Mammary epithelial cell (primary cell): ENCODE measurements at regions not wholly inside any gene's neighbourhood (a gene's known extent, or its start where the extent isn't known, plus 50 kb on each side); places are given as distances from the start of the nearest gene placed in this dataset.

ENCODE experiments used
- EZH2 ChIP-seq: IDR thresholded peaks from 2 replicates; pipeline ENCODE4 v1.6.1; 2012; ENCODE audit warnings: low read length, inconsistent platforms, borderline replicate concordance
- TF ChIP-seq, protein P1 (sequence below), 2 donors: IDR thresholded peaks in 1 of 2; conservative IDR thresholded peaks in 1 of 2; 2 replicates each; pipeline ENCODE4 v1.5.1; 2011 to 2012; ENCODE audit warnings: inconsistent platforms in 2 of 2, low read length in 2 of 2, mild to moderate bottlenecking in 2 of 2, control low read depth in 1 of 2, low read depth in 1 of 2; ENCODE audit not compliant: insufficient read depth in 1 of 2; ENCODE audit errors: extremely low read depth in 1 of 2

- TF ChIP-seq, protein P1, sequence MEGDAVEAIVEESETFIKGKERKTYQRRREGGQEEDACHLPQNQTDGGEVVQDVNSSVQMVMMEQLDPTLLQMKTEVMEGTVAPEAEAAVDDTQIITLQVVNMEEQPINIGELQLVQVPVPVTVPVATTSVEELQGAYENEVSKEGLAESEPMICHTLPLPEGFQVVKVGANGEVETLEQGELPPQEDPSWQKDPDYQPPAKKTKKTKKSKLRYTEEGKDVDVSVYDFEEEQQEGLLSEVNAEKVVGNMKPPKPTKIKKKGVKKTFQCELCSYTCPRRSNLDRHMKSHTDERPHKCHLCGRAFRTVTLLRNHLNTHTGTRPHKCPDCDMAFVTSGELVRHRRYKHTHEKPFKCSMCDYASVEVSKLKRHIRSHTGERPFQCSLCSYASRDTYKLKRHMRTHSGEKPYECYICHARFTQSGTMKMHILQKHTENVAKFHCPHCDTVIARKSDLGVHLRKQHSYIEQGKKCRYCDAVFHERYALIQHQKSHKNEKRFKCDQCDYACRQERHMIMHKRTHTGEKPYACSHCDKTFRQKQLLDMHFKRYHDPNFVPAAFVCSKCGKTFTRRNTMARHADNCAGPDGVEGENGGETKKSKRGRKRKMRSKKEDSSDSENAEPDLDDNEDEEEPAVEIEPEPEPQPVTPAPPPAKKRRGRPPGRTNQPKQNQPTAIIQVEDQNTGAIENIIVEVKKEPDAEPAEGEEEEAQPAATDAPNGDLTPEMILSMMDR (conservative IDR thresholded peaks at IDR 0.05 in 1 of 2, IDR thresholded peaks at IDR 0.05 in 1 of 2; ENCODE audit: extremely low read depth in 1 of 2, insufficient read depth in 1 of 2, low read depth in 1 of 2, low read length in 2 of 2), result peak; percentile 26 to 48
- TF ChIP-seq EZH2, result no peak
Measured at GRCh38 chr14:87014856-87015255, 978.1 kb downstream of the GALC start.
